ENCODE measurements at regions not wholly inside any gene's neighbourhood (a gene's known extent, or its start where the extent isn't known, plus 50 kb on each side); places are given as distances from the start of the nearest gene placed in this dataset.

DNA sequence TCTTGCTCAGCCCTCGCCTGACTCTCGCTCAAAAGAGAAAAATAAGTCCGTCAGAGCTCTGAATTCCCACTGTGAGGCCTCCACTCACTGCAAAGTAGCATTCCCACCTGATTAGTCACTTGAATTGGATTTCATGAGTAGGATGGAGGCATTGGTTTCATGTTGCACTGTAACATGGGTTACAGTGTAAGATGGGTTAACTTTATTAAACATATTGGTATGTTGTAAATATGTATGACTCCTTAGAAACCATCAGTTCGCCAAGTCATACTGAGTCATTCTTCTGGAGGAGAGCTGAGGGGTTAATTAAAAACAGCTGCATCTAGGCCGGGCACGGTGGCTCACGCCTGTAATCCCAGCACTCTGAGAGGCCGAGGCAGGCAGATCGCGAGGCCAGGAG lies 93.8 kb upstream of the BNC2 start:
- TF ChIP-seq CTCF (conservative IDR thresholded peaks at IDR 0.05; ENCODE audit: low read depth, low read length) (no peak), EZH2 (IDR thresholded peaks at IDR 0.05; ENCODE audit: borderline replicate concordance, low read depth, low read length, poor library complexity, severe bottlenecking) (no peak)
- Histone ChIP-seq H3K36me3 (ENCODE audit: insufficient read depth, low read length, poor library complexity, severe bottlenecking) (no peaks in the 10 kb centered on the region), H3K4me1 (ENCODE audit: insufficient read depth, low read length, poor library complexity, severe bottlenecking) (no peaks in the 10 kb centered on the region), H3K9me3 (ENCODE audit: low read depth, low read length, poor library complexity, severe bottlenecking) (no peaks in the 10 kb centered on the region), H3K27me3 (replicated peaks; ENCODE audit: insufficient read depth, low read depth, low read length, poor library complexity) (no peaks in the 10 kb centered on the region), H3K4me3 (ENCODE audit: low read depth, low read length, poor library complexity, severe bottlenecking) (no peak overlapping the region), H3K27ac (ENCODE audit: low read depth, low read length, poor library complexity, severe bottlenecking) (no peak overlapping the region)
- ChIA-PET POLR2A (ENCODE audit: low non-redundant PET) (no interaction called here), CTCF (no interaction called here)
- peak; percentile 8 for DNase-seq (ENCODE audit: low spot score)
- intact Hi-C loops (cut with micrococcal nuclease; ENCODE audit: unreplicated experiment): no loop called here
- BruUV-seq (replicated peaks): no TSS peak

DNA sequence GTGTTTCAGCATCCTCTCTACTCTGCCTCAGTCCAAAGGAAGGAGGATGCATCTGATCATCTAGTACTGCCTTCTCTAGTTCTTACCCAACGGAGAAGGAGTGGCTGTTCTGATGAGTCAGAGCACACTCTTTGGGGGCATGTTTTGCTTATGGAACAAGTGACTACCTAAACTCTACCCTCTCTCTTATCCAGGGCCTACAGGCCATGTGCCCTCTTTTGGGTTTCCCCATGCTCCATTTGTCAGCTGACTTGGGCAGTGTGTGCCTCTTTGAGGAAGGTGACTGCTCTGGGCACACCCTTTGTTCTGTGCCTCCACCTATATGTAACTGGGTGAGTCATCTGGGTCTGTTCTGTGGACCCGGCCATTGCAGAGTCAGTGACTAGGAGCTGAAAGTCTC lies 89.6 kb upstream of the BNC2 start:
- ChIA-PET POLR2A (ENCODE audit: low non-redundant PET) (no interaction called here), CTCF (no interaction called here)
- no peaks in the 10 kb centered on the region for H3K4me1 ChIP-seq (ENCODE audit: insufficient read depth, low read length, poor library complexity, severe bottlenecking)
- H3K9me3 ChIP-seq (ENCODE audit: low read depth, low read length, poor library complexity, severe bottlenecking): no peaks in the 10 kb centered on the region
- no TSS peak for BruUV-seq (replicated peaks)
- no peak for TF ChIP-seq CTCF (conservative IDR thresholded peaks at IDR 0.05; ENCODE audit: low read depth, low read length)
- no peak for TF ChIP-seq EZH2 (IDR thresholded peaks at IDR 0.05; ENCODE audit: borderline replicate concordance, low read depth, low read length, poor library complexity, severe bottlenecking)
- H3K27ac ChIP-seq (ENCODE audit: low read depth, low read length, poor library complexity, severe bottlenecking): no peak overlapping the region
- H3K36me3 ChIP-seq (ENCODE audit: insufficient read depth, low read length, poor library complexity, severe bottlenecking): no peaks in the 10 kb centered on the region
- intact Hi-C loops (cut with micrococcal nuclease; ENCODE audit: unreplicated experiment): no loop called here
- H3K27me3 ChIP-seq (replicated peaks; ENCODE audit: insufficient read depth, low read depth, low read length, poor library complexity): no peaks in the 10 kb centered on the region
- no peak overlapping the region for H3K4me3 ChIP-seq (ENCODE audit: low read depth, low read length, poor library complexity, severe bottlenecking)
- no peak for DNase-seq (ENCODE audit: low spot score)

- Histone ChIP-seq H3K4me1 (ENCODE audit: insufficient read depth, low read length, poor library complexity, severe bottlenecking) (no peaks in the 10 kb centered on the region), H3K9me3 (ENCODE audit: low read depth, low read length, poor library complexity, severe bottlenecking) (no peaks in the 10 kb centered on the region), H3K4me3 (ENCODE audit: low read depth, low read length, poor library complexity, severe bottlenecking) (no peak overlapping the region), H3K27me3 (replicated peaks; ENCODE audit: insufficient read depth, low read depth, low read length, poor library complexity) (no peaks in the 10 kb centered on the region), H3K36me3 (ENCODE audit: insufficient read depth, low read length, poor library complexity, severe bottlenecking) (no peaks in the 10 kb centered on the region), H3K27ac (ENCODE audit: low read depth, low read length, poor library complexity, severe bottlenecking) (no peak overlapping the region)
- intact Hi-C loops (cut with micrococcal nuclease; ENCODE audit: unreplicated experiment): no loop called here
- no peak for TF ChIP-seq EZH2 (IDR thresholded peaks at IDR 0.05; ENCODE audit: borderline replicate concordance, low read depth, low read length, poor library complexity, severe bottlenecking)
- TF ChIP-seq CTCF (conservative IDR thresholded peaks at IDR 0.05; ENCODE audit: low read depth, low read length): no peak
- ChIA-PET POLR2A (ENCODE audit: low non-redundant PET) (no interaction called here), CTCF (no interaction called here)
- DNase-seq (ENCODE audit: low spot score): no peak
- BruUV-seq (replicated peaks): no TSS peak
These were observed 88.9 kb upstream of the BNC2 start for GRCh38 chr9:16959391-16959790.
